H1 (cell line): ENCODE measurements at regions not wholly inside any gene's neighbourhood (a gene's known extent, or its start where the extent isn't known, plus 50 kb on each side); places are given as distances from the start of the nearest gene placed in this dataset.

Experiments used
- CTCF ChIA-PET: fragments of 300-600 bp; sonication (Branson Sonifier 250); formaldehyde crosslinking; loops from one replicate; lab custom pipeline; 2021; ENCODE audit not compliant: partially characterized antibody; lab: Charles Lee
- POLR2A ChIA-PET: fragments of 300-600 bp; sonication (Branson Sonifier 250); formaldehyde crosslinking; loops from one replicate; lab custom pipeline; 2021; ENCODE audit warnings: inconsistent platforms; ENCODE audit not compliant: partially characterized antibody; lab: Charles Lee
- DNase-seq, 2 experiments: peaks; one replicate each; pipeline versions ENCODE4 v3.0.0 to v3.0.0-alpha.2; 2010 to 2022; ENCODE audit warnings: low spot score in 2 of 2, low read depth in 1 of 2, mixed read lengths in 1 of 2
- FAIRE-seq: peaks from 2 replicates; lab custom pipeline; 2011; peaks lifted over from hg19 to GRCh38; lab: Jason Lieb, UNC
- H2AFZ ChIP-seq: 2 replicates; pipeline ENCODE4 v1.8.1; 2012; ENCODE audit warnings: low read length, inconsistent platforms
- H2AK5ac ChIP-seq: 2 replicates; pipeline ENCODE4 v1.6.1; 2013; ENCODE audit warnings: low read depth, low read length
- H2BK120ac ChIP-seq: replicated peaks from 2 replicates; pipeline ENCODE3; 2013; ENCODE audit warnings: low read depth, low read length, inconsistent platforms
- H2BK12ac ChIP-seq: 2 replicates; pipeline ENCODE4 v1.6.1; 2013; ENCODE audit warnings: low read depth, low read length
- H2BK15ac ChIP-seq: 2 replicates; pipeline ENCODE4 v1.6.1; 2013; ENCODE audit warnings: low read length
- H2BK20ac ChIP-seq: 2 replicates; pipeline ENCODE4 v1.6.1; 2013; ENCODE audit warnings: low read length
- H2BK5ac ChIP-seq: 2 replicates; pipeline ENCODE4 v1.6.1; 2013; ENCODE audit warnings: low read depth, low read length
- H3K14ac ChIP-seq: 2 replicates; pipeline ENCODE4 v1.6.1; 2013; ENCODE audit warnings: inconsistent platforms; ENCODE audit not compliant: insufficient read length
- H3K18ac ChIP-seq: 2 replicates; pipeline ENCODE4 v1.6.1; 2013; ENCODE audit warnings: low read length; ENCODE audit errors: extremely low read depth
- H3K23ac ChIP-seq: 2 replicates; pipeline ENCODE4 v1.6.1; 2013; ENCODE audit warnings: inconsistent platforms; ENCODE audit not compliant: insufficient read length
- H3K23me2 ChIP-seq: 2 replicates; pipeline ENCODE4 v1.6.1; 2013; ENCODE audit warnings: low read depth, low read length
- H3K27ac ChIP-seq: 2 replicates; pipeline ENCODE4 v1.6.1; 2011; ENCODE audit warnings: low read depth, low read length, inconsistent platforms
- H3K27me3 ChIP-seq, 4 experiments: replicated peaks in 1 of 4; 1 replicate in 1 of 4; 2 replicates in 3 of 4; pipeline versions ENCODE4 v1.6.1 to v1.8.1; 2011 to 2013; ENCODE audit warnings: low read length in 3 of 4, mild to moderate bottlenecking in 3 of 4, inconsistent platforms in 2 of 4, mixed read lengths in 2 of 4, moderate library complexity in 1 of 4; ENCODE audit not compliant: control insufficient read depth in 3 of 4, insufficient read depth in 3 of 4; ENCODE audit errors: extremely low read depth in 1 of 4
- H3K36me3 ChIP-seq, 4 experiments: 2 replicates each; pipeline versions ENCODE4 v1.6.1 to v1.8.1; 2011 to 2013; ENCODE audit warnings: mild to moderate bottlenecking in 4 of 4, low read length in 3 of 4, moderate library complexity in 2 of 4, control low read depth in 1 of 4, inconsistent platforms in 1 of 4; ENCODE audit not compliant: insufficient read depth in 4 of 4, control insufficient read depth in 2 of 4
- H3K4ac ChIP-seq: replicated peaks from 2 replicates; pipeline ENCODE3; 2013; ENCODE audit warnings: low read length, low read depth, mixed read lengths, inconsistent platforms; ENCODE audit not compliant: insufficient read length
- H3K4me1 ChIP-seq, 4 experiments: replicated peaks in 1 of 4; 1 replicate in 1 of 4; 2 replicates in 3 of 4; pipeline versions ENCODE4 v1.6.1 to v1.8.1; 2011 to 2013; ENCODE audit warnings: low read length in 3 of 4, inconsistent platforms in 2 of 4, mixed read lengths in 1 of 4; ENCODE audit not compliant: insufficient read depth in 4 of 4, control insufficient read depth in 3 of 4
- H3K4me2 ChIP-seq, 2 experiments: 2 replicates each; pipeline versions ENCODE4 v1.6.1 to v1.8.1; 2011 to 2013; ENCODE audit warnings: low read depth in 2 of 2, low read length in 2 of 2, control low read depth in 1 of 2, inconsistent platforms in 1 of 2, mild to moderate bottlenecking in 1 of 2; ENCODE audit not compliant: insufficient read depth in 1 of 2
- H3K4me3 ChIP-seq, 4 experiments: fragments of 200-600, 300-600 bp in 1 of 4; sonication (generic), shearing (Covaris generic), sonication (Bioruptor Twin) in 1 of 4; 2 replicates each; pipeline versions ENCODE4 v1.5.1 to v1.8.1; 2011 to 2016; ENCODE audit warnings: low read length in 4 of 4, low read depth in 3 of 4, control low read depth in 2 of 4, inconsistent platforms in 2 of 4, mild to moderate bottlenecking in 2 of 4, mixed read lengths in 1 of 4, moderate library complexity in 1 of 4; ENCODE audit not compliant: insufficient read depth in 2 of 4; ENCODE audit errors: extremely low read depth in 1 of 4
- H3K56ac ChIP-seq: replicated peaks from 2 replicates; pipeline ENCODE3; 2013; ENCODE audit warnings: low read depth, mild to moderate bottlenecking, mixed read lengths, low read length, inconsistent platforms; ENCODE audit not compliant: insufficient read length
- H3K79me1 ChIP-seq: 2 replicates; pipeline ENCODE4 v1.6.1; 2013; ENCODE audit warnings: low read depth, low read length, control low read depth
- H3K79me2 ChIP-seq, 2 experiments: 2 replicates each; pipeline versions ENCODE4 v1.6.1 to v1.8.1; 2012 to 2013; ENCODE audit warnings: low read length in 2 of 2, mild to moderate bottlenecking in 2 of 2, inconsistent platforms in 1 of 2; ENCODE audit not compliant: insufficient read depth in 2 of 2, control insufficient read depth in 1 of 2
- H3K9ac ChIP-seq, 4 experiments: replicated peaks in 1 of 4; 1 replicate in 1 of 4; 2 replicates in 3 of 4; pipeline versions ENCODE4 v1.6.1 to v1.8.1; 2011 to 2013; ENCODE audit warnings: low read depth in 3 of 4, low read length in 3 of 4, control low read depth in 2 of 4, mild to moderate bottlenecking in 2 of 4, moderate library complexity in 2 of 4, inconsistent platforms in 1 of 4; ENCODE audit errors: extremely low read depth in 1 of 4
- H3K9me3 ChIP-seq, 2 experiments: 2 replicates each; pipeline versions ENCODE4 v1.6.1 to v1.8.1; 2012 to 2013; ENCODE audit warnings: mild to moderate bottlenecking in 2 of 2, moderate library complexity in 2 of 2, control low read depth in 1 of 2, inconsistent platforms in 1 of 2, low read depth in 1 of 2, low read length in 1 of 2, mixed read lengths in 1 of 2; ENCODE audit not compliant: insufficient read depth in 2 of 2
- H4K20me1 ChIP-seq, 2 experiments: replicated peaks in 1 of 2; 2 replicates each; pipeline versions ENCODE3 to v1.8.1; 2011 to 2013; ENCODE audit warnings: inconsistent platforms in 2 of 2, low read length in 2 of 2, mild to moderate bottlenecking in 1 of 2; ENCODE audit not compliant: insufficient read depth in 2 of 2, control insufficient read depth in 1 of 2
- H4K5ac ChIP-seq: 2 replicates; pipeline ENCODE4 v1.6.1; 2013; ENCODE audit warnings: low read length, low read depth, mixed read lengths, inconsistent platforms; ENCODE audit not compliant: insufficient read length
- H4K8ac ChIP-seq: 2 replicates; pipeline ENCODE4 v1.8.0; 2013; ENCODE audit warnings: mild to moderate bottlenecking, moderate library complexity, low read length, inconsistent platforms; ENCODE audit not compliant: insufficient read depth; ENCODE audit errors: extremely low read depth
- H4K91ac ChIP-seq: replicated peaks from 2 replicates; pipeline ENCODE3; 2013; ENCODE audit warnings: low read length, mixed read lengths, inconsistent platforms; ENCODE audit not compliant: insufficient read length
- BRCA1 ChIP-seq: IDR thresholded peaks from 2 replicates; pipeline ENCODE4 v1.6.1; 2012; ENCODE audit warnings: low read depth, low read length, improper control_type of control experiment
- CBX8 ChIP-seq: fragments of 300-800, 300-1000 bp; sonication (generic); IDR thresholded peaks from 2 replicates; pipeline ENCODE4 v1.7.1; 2016; ENCODE audit warnings: low read depth, low read length, borderline replicate concordance
- CTBP2 ChIP-seq: IDR thresholded peaks from 2 replicates; pipeline ENCODE4 v1.7.0; 2011; ENCODE audit warnings: borderline replicate concordance, mild to moderate bottlenecking, moderate library complexity, mixed read lengths, low read length; ENCODE audit not compliant: insufficient read depth, insufficient read length
- EZH2 ChIP-seq: fragments of 200-600 bp; sonication (generic); IDR thresholded peaks from 2 replicates; pipeline ENCODE4 v1.7.1; 2012; ENCODE audit warnings: low read depth, mild to moderate bottlenecking, moderate library complexity, low read length, inconsistent platforms; ENCODE audit not compliant: severe bottlenecking
- GTF2F1 ChIP-seq: IDR thresholded peaks from 2 replicates; pipeline ENCODE4 v1.6.1; 2012; ENCODE audit warnings: low read depth, low read length, improper control_type of control experiment, borderline replicate concordance
- KDM4A ChIP-seq: IDR thresholded peaks from one replicate; pipeline ENCODE4 v1.7.1; 2012; ENCODE audit warnings: low read depth, mild to moderate bottlenecking, moderate library complexity, low read length, inconsistent platforms; ENCODE audit not compliant: severe bottlenecking
- KDM5A ChIP-seq: fragments of 200-600 bp; IDR thresholded peaks from 2 replicates; pipeline ENCODE4 v1.7.1; 2012; ENCODE audit warnings: mild to moderate bottlenecking, low read length, inconsistent platforms, mixed read lengths
- RBBP5 ChIP-seq: IDR thresholded peaks from 2 replicates; pipeline ENCODE4 v1.7.1; 2012; ENCODE audit warnings: low read depth, mild to moderate bottlenecking, inconsistent platforms, low read length, moderate library complexity, borderline replicate concordance
- RFX5 ChIP-seq: IDR thresholded peaks from 2 replicates; pipeline ENCODE4 v1.6.1; 2011; ENCODE audit warnings: low read depth, low read length, improper control_type of control experiment, borderline replicate concordance
- SIX5 ChIP-seq: IDR thresholded peaks from 2 replicates; pipeline ENCODE4 v1.6.1; 2011; ENCODE audit warnings: mild to moderate bottlenecking, low read depth, low read length
- SP4 ChIP-seq: IDR thresholded peaks from 2 replicates; pipeline ENCODE4 v1.6.1; 2012; ENCODE audit warnings: low read length, inconsistent platforms
- SUZ12 ChIP-seq: fragments of 200-600 bp; sonication (generic); IDR thresholded peaks from 2 replicates; pipeline ENCODE4 v1.6.1; 2012; ENCODE audit warnings: mild to moderate bottlenecking, inconsistent platforms, low read length, moderate library complexity, mixed read lengths
- TBP ChIP-seq: IDR thresholded peaks from 2 replicates; pipeline ENCODE4 v1.6.1; 2011; ENCODE audit warnings: low read depth, low read length, improper control_type of control experiment
- WGBS, 2 experiments: shearing (Covaris generic) in 1 of 2; methylation state at CpG; one replicate each; pipeline versions ENCODE4 v1.1.6 to v1.1.7; 2013 to 2015; ENCODE audit warnings: low lambda C conversion rate in 2 of 2, mixed read lengths in 2 of 2, inconsistent platforms in 1 of 2, low coverage in 1 of 2, missing lambda C conversion rate in 1 of 2; ENCODE audit not compliant: insufficient replicate concordance in 2 of 2, insufficient coverage in 1 of 2, insufficient read length in 1 of 2; ENCODE audit errors: extremely low coverage in 1 of 2, missing lambda C conversion rate in 1 of 2; 5-methylcytosine and 5-hydroxymethylcytosine counted together

- no peak overlapping the region for H2BK12ac ChIP-seq
- H3K79me2 ChIP-seq: no peaks in the 10 kb centered on the region
- no peak overlapping the region for H2BK120ac ChIP-seq
- no peaks in the 10 kb centered on the region for H3K79me1 ChIP-seq
- H3K18ac ChIP-seq: no peak overlapping the region
- POLR2A ChIA-PET: no interaction called here
- H3K4me2 ChIP-seq: no peak overlapping the region
- H3K23me2 ChIP-seq: no peaks in the 10 kb centered on the region
- TF ChIP-seq SP4: no peak
- TF ChIP-seq RFX5: no peak
- TF ChIP-seq CTBP2: no peak
- TF ChIP-seq EZH2: no peak
- TF ChIP-seq KDM5A: no peak
- no peak for TF ChIP-seq GTF2F1
- no peak for TF ChIP-seq RBBP5
- TF ChIP-seq SUZ12: no peak
- TF ChIP-seq KDM4A: no peak
- no peak for TF ChIP-seq CBX8
- no peak for TF ChIP-seq SIX5
- no peak for TF ChIP-seq TBP
- no peak for TF ChIP-seq BRCA1
- CTCF ChIA-PET: no interaction called here
- no peak overlapping the region for H3K9ac ChIP-seq
- no peak overlapping the region for H3K56ac ChIP-seq
- H3K27ac ChIP-seq: no peak overlapping the region
- H2AK5ac ChIP-seq: no peak overlapping the region
- no peak overlapping the region for H3K4ac ChIP-seq
- no peaks in the 10 kb centered on the region for H3K36me3 ChIP-seq
- no peak overlapping the region for H2AFZ ChIP-seq
- no peaks in the 10 kb centered on the region for H3K4me1 ChIP-seq
- H3K4me3 ChIP-seq: no peak overlapping the region
- H3K27me3 ChIP-seq: no peaks in the 10 kb centered on the region; a peak in 1 of 7 replicates
- no peak overlapping the region for H2BK5ac ChIP-seq
- H3K23ac ChIP-seq: no peak overlapping the region
- no peaks in the 10 kb centered on the region for H4K20me1 ChIP-seq
- no peaks in the 10 kb centered on the region for H3K9me3 ChIP-seq
- FAIRE-seq (no peak), DNase-seq (no peak)
- no peak overlapping the region for H2BK15ac ChIP-seq
- H4K91ac ChIP-seq: no peak overlapping the region
- no peak overlapping the region for H4K5ac ChIP-seq
- no peak overlapping the region for H4K8ac ChIP-seq
- no peak overlapping the region for H3K14ac ChIP-seq
- 80% methylated on average over 2 of the region's 2 CpGs; no CpG with 5 or more reads in 1 of the 2 experiments for WGBS, 2 experiments
- no peak overlapping the region for H2BK20ac ChIP-seq
Observed at GRCh38 chr16:54706406-54706805, 224.3 kb upstream of the IRX5 start.
